ENCODE measurements at regions not wholly inside any gene's neighbourhood (a gene's known extent, or its start where the extent isn't known, plus 50 kb on each side); places are given as distances from the start of the nearest gene placed in this dataset.

DNA sequence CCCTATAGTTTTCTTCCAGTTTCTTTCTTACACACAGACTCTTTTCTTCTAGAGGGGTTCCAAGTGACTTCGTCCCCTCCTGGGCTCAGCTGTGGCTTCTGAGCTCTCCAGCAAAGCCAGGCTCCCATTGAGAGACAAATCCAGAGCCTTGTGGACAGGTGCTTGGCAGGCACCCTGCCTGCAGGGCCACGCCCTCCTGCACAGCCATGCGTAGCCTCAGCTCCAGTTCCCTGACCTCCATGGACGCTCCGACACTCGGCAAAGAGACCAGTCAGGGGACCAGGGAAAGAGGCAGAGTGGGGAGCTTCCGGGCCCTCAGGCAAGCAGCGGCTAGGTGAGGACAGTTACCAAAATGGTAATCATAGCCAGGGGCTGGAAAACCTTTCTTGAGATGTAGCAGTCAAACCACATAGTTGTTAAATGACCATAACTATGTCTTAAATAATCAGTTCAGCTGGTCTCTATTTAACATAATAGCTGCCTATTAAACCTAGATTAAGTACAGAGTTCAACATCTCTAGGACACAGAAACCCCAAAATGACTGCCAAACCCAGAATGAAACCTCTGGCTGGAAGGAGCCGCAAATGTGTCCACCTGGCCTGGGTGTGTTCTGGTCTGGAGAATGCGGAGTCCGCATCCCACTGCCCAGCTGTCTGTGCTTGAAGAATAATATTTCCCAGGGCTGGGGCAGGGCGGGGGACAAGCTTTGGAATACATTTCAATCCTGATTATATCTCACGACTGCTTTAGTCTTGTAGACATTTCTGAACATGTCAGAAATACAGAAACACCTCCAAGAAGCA lies 69.3 kb upstream of the RGMA start:
- DNase-seq (ENCODE audit: low spot score) = peak; percentile 8

DNA sequence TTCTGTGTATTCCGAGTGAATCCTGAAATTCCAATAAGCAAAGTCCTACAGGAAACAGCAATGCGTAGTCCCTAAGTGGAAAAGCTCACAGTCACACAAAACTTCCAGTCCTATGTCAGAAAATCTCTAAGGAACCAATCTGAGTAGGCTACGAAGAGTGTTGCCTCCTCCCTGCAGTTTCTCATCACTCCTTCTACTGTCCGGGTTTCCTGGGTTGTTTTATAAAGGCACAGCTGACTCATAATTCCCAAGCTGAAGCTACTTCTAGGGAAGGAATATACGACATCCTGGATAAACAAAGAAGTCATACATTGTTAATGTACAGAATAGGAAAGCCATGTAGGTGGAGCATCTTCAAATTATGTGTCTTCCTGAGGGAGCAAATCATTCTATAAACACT lies 65.7 kb upstream of the RGMA start:
- DNase-seq (ENCODE audit: low spot score) = no peak

GRCh38 chr15:93152951-93153350 lies 63.9 kb upstream of the RGMA start:
- DNase-seq (ENCODE audit: low spot score) = no peak

GRCh38 chr15:93152360-93152759 lies 63.3 kb upstream of the RGMA start:
- no peak for DNase-seq (ENCODE audit: low spot score)

- peak; percentile 66 for DNase-seq (ENCODE audit: low spot score)
Observed at GRCh38 chr15:93150910-93151881, 62.2 kb upstream of the RGMA start.

DNA sequence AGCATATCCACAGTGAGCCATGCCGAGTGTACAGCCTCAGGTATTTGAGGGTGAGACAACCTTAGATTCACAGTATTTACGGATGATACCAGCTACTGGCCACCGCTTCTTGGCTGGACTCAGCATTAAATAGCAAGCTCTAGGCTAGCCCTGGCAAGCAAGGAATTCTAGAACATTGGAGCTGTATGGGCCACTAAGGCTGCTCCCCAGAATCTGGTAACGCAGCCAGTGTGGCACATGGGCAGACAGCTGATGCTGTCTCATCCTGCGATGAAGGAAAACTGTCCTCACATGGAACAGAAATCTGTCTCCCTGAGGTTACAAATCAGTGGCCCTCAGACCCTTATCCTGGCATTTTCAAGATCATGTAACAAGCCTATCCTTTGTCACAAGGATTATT lies 57.6 kb upstream of the RGMA start:
- no peak for DNase-seq (ENCODE audit: low spot score)

- no peak for DNase-seq (ENCODE audit: low spot score)
Observed at GRCh38 chr15:93146196-93146595, 57.2 kb upstream of the RGMA start.

DNA sequence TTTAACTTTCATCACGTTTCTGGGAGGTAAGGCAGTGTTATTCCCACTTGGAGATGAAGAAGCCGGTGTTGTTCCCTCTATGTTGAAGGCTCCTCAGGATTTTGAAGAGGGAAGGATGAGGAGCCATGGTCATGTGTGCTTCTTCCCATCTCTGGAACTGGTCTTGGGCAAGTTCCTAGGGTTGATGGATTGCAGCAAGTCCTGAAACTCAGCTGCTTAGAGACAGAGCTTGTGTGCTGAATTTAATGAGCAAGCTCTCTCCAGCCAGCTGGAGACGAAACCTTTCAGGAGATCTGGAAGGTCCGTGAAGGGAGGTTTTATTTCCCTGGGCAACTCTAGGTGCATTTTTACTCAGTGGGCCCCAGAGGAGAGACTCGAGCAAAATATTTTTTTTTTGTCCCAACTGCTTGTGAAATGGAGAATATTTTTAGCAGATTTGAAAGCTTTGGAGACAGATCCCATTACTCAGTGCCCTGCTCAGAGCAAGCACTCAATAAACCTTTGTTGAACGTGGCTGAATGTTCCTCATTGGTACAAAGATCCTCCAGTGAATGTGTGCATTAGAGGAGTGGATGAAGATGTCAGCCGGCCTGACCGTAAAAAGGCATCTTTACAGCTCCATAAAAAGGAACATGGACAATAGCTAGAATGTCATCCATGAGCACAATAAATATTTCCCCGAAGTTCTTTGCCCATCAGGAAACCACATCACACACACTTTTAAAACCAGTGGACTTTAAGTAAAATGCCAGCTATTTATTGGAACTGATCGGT lies 55.6 kb upstream of the RGMA start:
- no peak for DNase-seq (ENCODE audit: low spot score)

- DNase-seq (ENCODE audit: low spot score) = no peak
Observed at GRCh38 chr15:93143186-93143585, 54.2 kb upstream of the RGMA start.

GRCh38 chr15:93141371-93141794 lies 52.4 kb upstream of the RGMA start:
- no peak for DNase-seq (ENCODE audit: low spot score)

DNA sequence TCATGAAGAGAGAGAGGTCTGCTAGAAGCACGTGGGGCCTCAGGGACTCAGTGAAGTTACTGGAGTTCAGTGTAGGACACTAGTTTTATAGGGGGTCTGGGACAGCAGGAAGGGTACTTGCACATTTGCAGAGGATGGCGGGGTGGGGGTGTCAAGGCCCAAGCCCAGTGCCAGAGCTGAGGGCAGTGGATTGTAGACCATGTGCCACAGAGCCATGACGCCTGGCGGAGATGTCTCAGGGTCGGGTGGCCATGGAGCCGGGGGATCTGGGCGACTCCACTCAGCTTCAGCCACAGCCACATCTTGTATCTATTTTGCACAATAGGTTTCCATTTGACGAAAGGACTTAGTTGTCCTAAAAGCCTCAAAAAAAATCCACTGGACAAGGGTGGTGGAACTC lies 50.4 kb upstream of the RGMA start:
- DNase-seq (ENCODE audit: low spot score) = no peak

DNA sequence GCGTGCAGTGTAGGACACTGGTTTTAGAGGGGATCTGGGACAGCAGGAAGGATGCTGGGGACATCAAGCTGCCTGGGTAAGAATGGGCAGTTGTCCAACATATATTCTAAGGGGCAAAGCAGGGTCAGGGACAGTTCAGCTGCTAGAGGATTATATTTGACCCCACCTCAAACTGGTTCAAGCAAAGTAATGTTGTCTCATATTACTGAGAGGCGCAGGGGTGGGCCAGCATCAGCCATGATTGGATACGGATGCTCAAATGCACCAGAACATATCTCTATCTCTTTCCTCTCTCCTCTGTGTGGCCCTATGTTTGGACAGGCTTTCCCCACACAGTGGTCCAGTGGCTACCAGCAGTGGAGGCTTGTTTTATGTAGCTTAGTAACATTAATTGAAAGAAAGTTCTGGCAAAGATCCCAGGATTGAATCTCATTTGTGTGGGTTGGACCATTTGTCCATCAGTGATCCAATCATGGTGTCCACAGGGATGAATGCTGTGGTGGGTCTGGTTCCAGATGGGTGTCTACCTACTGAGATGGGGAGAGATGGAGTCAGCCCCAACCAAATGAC lies 49.8 kb upstream of the RGMA start:
- DNase-seq (ENCODE audit: low spot score) = no peak
